Osteocyte (in vitro differentiated cells): ENCODE measurements at regions not wholly inside any gene's neighbourhood (a gene's known extent, or its start where the extent isn't known, plus 50 kb on each side); places are given as distances from the start of the nearest gene placed in this dataset.

Experiments
- DNase-seq: peaks from one replicate; pipeline ENCODE4 v3.0.0; 2021; ENCODE audit warnings: mixed read lengths; ENCODE audit not compliant: unreplicated experiment; ENCODE audit errors: extremely low spot score
- H3K27ac Mint-ChIP-seq: one replicate; pipeline ENCODE4 v1.8.0; 2021; ENCODE audit warnings: mild to moderate bottlenecking, mixed read lengths; ENCODE audit not compliant: unreplicated experiment
- H3K27me3 Mint-ChIP-seq: one replicate; pipeline ENCODE4 v1.8.0; 2021; ENCODE audit warnings: mixed read lengths; ENCODE audit not compliant: unreplicated experiment
- H3K36me3 Mint-ChIP-seq: one replicate; pipeline ENCODE4 v1.8.0; 2021; ENCODE audit warnings: mixed read lengths; ENCODE audit not compliant: unreplicated experiment
- H3K4me1 Mint-ChIP-seq: one replicate; pipeline ENCODE4 v1.8.0; 2021; ENCODE audit warnings: mixed read lengths; ENCODE audit not compliant: unreplicated experiment
- H3K4me3 Mint-ChIP-seq: one replicate; pipeline ENCODE4 v1.8.0; 2021; ENCODE audit warnings: mild to moderate bottlenecking, moderate library complexity, mixed read lengths; ENCODE audit not compliant: unreplicated experiment
- H3K9me3 Mint-ChIP-seq: one replicate; pipeline ENCODE4 v1.8.0; 2021; ENCODE audit warnings: mixed read lengths; ENCODE audit not compliant: unreplicated experiment
- TF ChIP-seq, protein P1 (sequence below): fragments of 200-600 bp; sonication (generic); IDR thresholded peaks from 2 replicates; pipeline ENCODE4 v1.5.0; 2021; ENCODE audit warnings: antibody characterized with exemption, mild to moderate bottlenecking, moderate library complexity

DNA sequence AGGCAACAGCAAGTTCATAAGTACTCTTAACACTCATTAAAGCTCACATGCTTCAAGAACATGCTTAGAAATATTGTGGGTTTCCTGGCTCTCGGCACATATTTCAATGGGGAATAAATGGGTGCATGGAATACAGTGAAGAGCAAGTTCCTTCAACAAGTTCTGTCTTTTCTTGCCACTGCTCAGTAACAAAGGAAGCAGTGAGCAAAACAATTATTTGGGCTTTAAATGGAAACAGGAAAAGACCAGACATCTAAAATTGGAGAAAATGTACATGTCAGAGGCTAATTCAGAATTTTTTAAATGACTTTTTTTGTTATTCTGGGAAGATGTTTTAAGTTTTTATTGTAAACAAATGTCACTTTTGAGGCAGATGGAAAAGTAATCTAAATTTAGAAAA is 478.7 kb downstream of the SETD4 start:
- Mint-ChIP-seq H3K27me3 (no peaks in the 10 kb centered on the region), H3K9me3 (peaks cover 5% of the 10 kb centered on the region), H3K36me3 (no peaks in the 10 kb centered on the region), H3K27ac (no peak overlapping the region), H3K4me3 (no peak overlapping the region), H3K4me1 (peaks cover 8% of the 10 kb centered on the region)
- TF ChIP-seq, protein P1, sequence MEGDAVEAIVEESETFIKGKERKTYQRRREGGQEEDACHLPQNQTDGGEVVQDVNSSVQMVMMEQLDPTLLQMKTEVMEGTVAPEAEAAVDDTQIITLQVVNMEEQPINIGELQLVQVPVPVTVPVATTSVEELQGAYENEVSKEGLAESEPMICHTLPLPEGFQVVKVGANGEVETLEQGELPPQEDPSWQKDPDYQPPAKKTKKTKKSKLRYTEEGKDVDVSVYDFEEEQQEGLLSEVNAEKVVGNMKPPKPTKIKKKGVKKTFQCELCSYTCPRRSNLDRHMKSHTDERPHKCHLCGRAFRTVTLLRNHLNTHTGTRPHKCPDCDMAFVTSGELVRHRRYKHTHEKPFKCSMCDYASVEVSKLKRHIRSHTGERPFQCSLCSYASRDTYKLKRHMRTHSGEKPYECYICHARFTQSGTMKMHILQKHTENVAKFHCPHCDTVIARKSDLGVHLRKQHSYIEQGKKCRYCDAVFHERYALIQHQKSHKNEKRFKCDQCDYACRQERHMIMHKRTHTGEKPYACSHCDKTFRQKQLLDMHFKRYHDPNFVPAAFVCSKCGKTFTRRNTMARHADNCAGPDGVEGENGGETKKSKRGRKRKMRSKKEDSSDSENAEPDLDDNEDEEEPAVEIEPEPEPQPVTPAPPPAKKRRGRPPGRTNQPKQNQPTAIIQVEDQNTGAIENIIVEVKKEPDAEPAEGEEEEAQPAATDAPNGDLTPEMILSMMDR, result no peak
- DNase-seq, result no peak

DNA sequence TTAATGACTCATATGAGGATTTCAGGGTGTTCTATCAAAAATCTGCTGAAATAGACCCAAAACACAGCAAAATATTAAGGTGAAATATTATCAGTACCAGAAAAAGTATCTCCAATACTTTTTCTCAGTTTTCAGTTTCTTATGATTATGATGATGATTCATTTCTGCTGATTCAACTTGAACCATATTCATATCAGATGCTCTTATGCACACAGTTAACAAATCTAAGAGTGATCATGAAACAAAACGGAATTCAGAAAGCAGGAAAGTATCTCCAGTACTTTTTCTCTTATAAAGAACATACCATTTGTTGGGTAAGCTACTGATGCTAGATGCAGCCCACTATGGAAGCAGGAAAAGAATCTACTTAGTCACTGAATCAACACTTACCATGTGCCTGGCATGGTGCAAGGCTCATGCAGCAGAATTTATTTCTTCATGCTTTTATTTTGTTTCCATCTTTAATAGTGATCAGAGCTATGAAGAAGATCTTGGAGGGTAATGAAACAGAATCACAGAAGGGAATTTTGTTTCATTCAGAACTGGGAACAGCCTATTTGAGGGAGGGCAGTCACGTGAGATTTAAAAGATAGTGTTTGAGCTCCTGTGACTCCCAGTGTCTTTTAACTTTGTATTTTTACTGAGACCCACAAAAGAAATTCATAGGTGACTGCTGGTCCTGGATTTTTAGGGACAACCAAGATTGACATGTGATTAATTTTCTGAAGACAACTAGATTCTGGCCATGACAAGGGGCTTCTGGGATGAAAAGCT is 480.6 kb downstream of the SETD4 start:
- no peaks in the 10 kb centered on the region for H3K27me3 Mint-ChIP-seq
- TF ChIP-seq, protein P1, result no peak

DNA sequence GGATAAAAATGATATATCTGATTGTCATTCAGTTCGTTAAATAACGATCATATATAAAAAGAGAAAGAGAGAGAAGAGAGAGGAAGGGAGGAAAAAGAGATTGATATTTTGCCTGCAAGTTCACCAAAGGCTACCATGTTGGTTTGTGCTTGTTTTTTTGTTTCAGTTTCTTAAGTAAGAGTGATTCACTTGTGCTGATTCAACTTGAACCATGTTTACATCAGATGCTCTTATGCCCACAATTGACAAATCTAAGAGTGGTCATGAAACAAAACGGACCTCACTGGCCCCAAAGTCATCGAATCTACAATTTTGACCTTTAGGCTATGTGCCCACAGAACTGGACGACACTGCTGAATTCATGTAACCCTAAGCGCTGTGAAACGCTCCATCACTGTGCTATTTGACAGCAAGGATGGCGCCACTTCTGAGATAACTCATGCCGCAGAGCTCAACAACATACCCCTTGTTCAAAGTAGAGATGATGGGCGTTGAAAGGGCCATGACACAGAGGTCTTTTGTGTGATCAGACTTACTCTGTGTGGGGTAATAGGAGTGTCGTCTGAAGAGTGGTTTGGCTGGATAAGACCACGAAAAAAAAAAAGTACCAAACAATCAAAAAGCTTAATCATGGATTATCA is 481.4 kb downstream of the SETD4 start:
- Mint-ChIP-seq H3K27me3 (no peaks in the 10 kb centered on the region), H3K4me3 (no peak overlapping the region), H3K4me1 (peaks cover 15% of the 10 kb centered on the region), H3K36me3 (no peaks in the 10 kb centered on the region), H3K27ac (no peak overlapping the region), H3K9me3 (peaks cover 5% of the 10 kb centered on the region)
- no peak for DNase-seq
- TF ChIP-seq, protein P1, result no peak

More for the DNA sequence above, 480.6 kb downstream of the SETD4 start:
- Mint-ChIP-seq H3K4me1 (peaks cover 11% of the 10 kb centered on the region), H3K36me3 (no peaks in the 10 kb centered on the region), H3K27ac (no peak overlapping the region), H3K4me3 (no peak overlapping the region), H3K9me3 (peaks cover 5% of the 10 kb centered on the region)
- no peak for DNase-seq

DNA sequence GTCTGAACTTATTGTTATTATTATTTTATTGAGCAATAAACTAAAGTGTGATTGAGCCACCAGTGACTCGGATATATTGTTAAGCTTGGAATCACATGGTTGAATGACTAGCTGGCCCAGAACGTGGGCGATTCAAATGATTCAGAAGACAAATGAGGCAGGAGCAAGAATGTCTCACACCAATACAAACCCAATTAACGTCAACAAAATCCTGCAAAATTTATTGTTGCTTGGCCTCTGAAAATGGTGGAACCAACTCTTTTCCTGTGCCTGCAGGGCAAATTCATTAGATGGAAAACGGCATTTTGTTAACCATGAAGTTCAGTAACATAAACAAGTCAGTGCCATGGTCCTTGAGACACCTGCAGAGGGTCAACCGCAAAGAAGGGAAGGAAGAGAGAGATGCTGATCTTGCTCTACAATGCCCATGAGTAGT is 482.0 kb downstream of the SETD4 start:
- Mint-ChIP-seq H3K27ac (no peak overlapping the region), H3K36me3 (no peaks in the 10 kb centered on the region), H3K27me3 (no peaks in the 10 kb centered on the region), H3K9me3 (peaks cover 5% of the 10 kb centered on the region), H3K4me3 (no peak overlapping the region), H3K4me1 (peaks cover 21% of the 10 kb centered on the region)
- DNase-seq, result no peak
- TF ChIP-seq, protein P1, result no peak

DNA sequence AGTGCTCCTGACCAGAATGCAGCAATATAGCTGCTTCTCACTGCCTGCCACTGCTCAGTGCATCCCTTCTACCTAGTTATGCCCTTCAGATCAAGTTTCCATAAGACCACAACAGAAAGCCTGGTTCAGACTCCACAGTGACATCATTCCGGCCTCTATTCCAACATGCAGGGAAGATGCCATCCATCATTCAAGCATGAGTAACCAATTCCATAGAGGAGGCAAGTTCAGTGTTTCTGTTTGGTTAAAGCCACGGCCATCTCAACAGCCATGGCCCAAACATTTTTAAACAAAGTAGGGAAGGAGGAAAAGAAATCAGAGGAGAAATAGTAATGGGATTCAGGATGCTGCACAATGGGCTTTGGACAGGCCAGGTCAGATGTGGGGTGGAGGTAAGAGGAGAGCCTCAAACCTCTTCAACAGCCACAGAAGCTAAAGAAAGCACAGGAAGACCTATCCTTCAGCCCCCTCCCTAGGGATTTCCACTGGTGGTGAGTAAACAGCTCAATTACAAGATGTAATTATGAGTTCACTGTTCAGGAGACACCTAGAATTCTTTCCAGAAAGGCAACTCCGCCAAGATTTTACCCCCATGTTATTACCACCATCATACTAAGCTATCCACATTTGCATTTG is 484.9 kb downstream of the SETD4 start:
- Mint-ChIP-seq H3K27me3 (no peaks in the 10 kb centered on the region), H3K9me3 (peaks cover 5% of the 10 kb centered on the region), H3K36me3 (no peaks in the 10 kb centered on the region), H3K27ac (no peak overlapping the region), H3K4me1 (peaks cover 21% of the 10 kb centered on the region), H3K4me3 (no peak overlapping the region)
- no peak for DNase-seq
- TF ChIP-seq, protein P1, result no peak
